LNCAP (cell line): ENCODE measurements at regions not wholly inside any gene's neighbourhood (a gene's known extent, or its start where the extent isn't known, plus 50 kb on each side); places are given as distances from the start of the nearest gene placed in this dataset.

Source experiments
- CTCF ChIP-seq: fragments of 450-650 bp; IDR thresholded peaks from 2 replicates; pipeline ENCODE4 v1.5.1; 2017; ENCODE audit warnings: mild to moderate bottlenecking

DNA sequence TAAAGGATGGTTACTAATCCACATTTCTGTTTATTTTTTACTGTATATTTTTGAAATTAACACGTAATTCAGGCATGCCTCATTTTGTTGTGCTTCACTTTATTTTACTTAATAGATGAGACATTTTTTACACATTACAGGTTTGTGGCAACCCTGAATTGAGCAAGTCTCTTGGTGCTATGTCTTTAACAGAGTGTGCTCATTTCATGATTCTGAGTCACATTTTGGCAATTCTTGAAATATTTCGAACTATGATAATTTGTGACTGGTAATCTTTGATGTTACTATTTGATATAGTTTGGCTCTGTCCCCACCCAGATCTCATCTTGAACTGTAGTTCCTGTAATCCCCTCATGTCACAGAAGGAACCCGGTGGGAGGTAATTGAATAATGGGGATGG is 1120.5 kb upstream of the FLRT2 start:
- TF ChIP-seq CTCF, result no peak

- TF ChIP-seq CTCF, result no peak
Measured at GRCh38 chr14:84410344-84410743, 1119.6 kb upstream of the FLRT2 start.

GRCh38 chr14:84420221-84420620 is 1109.7 kb upstream of the FLRT2 start:
- TF ChIP-seq CTCF, result no peak

- TF ChIP-seq CTCF, result no peak
Measured at GRCh38 chr14:84421621-84422020, 1108.3 kb upstream of the FLRT2 start.

DNA sequence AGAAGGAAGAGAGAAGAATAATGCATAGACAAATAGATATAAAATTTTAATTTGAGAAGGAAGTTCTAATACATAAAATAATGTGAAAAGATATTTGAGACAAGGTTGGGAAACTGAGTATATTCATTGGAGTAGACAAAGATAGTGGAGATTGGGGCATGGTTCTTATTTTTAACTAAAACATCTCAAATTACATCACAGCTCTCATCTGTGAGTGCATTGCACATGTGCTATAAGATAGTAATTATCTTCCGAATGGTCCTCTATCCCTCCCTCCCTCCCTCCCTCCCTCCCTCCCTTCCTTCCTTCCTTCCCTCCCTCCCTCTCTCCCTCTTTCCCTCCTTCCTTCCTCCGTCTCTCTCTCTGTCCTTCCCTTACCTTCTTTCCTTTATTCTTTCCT is 1104.0 kb upstream of the FLRT2 start:
- no peak for TF ChIP-seq CTCF

DNA sequence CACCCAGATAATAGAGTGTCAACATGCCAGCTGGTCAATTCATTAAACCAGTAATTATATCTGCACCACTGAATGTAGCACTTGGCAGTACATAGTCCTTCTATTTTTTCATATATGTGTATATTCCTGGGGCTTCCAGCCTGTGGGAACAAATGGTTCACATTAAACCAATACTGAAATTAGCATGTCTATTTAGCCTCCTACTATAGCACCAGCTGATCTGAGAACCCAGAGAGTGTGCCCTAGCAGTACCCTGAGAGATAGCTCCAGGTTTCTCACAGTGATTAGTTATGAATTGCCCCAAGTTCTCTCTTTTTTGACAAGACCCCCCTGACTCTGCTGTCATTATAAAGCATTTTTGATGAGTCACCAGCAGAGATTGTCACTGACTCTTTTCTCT is 1097.3 kb upstream of the FLRT2 start:
- no peak for TF ChIP-seq CTCF

- TF ChIP-seq CTCF, result no peak
Measured at GRCh38 chr14:84433961-84434360, 1096.0 kb upstream of the FLRT2 start.

DNA sequence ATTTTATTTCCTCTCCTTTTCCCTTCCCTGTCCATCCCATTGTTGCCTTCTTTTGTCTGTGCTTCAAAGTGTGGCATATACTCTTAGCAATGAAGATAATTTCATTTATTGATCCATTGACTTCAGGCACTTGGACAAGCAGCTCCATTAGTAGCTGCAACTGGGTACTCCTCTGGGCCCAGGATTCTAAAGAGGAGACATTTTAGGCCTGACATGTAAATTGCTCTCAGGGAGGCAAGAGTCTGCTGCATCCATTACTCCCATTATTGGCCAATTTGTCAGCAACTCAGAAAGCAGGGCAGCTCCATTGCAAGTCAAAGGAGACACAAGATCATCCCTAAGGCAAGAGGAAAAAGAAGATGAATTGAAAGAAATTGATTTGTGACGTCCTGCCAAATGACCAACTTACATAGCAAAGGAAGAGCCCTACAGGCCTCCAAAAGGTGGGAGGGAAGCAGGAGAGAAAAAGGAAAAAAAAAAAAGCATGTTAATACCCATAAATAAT is 1094.1 kb upstream of the FLRT2 start:
- no peak for TF ChIP-seq CTCF
